Activated effector memory CD4-positive, alpha-beta T cell treated with Interleukin-2 at 50 U/mL for 16 hours (primary cell): ENCODE measurements at regions not wholly inside any gene's neighbourhood (a gene's known extent, or its start where the extent isn't known, plus 50 kb on each side); places are given as distances from the start of the nearest gene placed in this dataset.
"Not testable (repeated sequence)": the region's sequence is repeated elsewhere in the genome, so short reads cannot be mapped to it uniquely, and the experiment has no call there.

Experiments
- DNase-seq: peaks from one replicate; pipeline ENCODE4 v3.0.0-alpha.2; 2020

DNA sequence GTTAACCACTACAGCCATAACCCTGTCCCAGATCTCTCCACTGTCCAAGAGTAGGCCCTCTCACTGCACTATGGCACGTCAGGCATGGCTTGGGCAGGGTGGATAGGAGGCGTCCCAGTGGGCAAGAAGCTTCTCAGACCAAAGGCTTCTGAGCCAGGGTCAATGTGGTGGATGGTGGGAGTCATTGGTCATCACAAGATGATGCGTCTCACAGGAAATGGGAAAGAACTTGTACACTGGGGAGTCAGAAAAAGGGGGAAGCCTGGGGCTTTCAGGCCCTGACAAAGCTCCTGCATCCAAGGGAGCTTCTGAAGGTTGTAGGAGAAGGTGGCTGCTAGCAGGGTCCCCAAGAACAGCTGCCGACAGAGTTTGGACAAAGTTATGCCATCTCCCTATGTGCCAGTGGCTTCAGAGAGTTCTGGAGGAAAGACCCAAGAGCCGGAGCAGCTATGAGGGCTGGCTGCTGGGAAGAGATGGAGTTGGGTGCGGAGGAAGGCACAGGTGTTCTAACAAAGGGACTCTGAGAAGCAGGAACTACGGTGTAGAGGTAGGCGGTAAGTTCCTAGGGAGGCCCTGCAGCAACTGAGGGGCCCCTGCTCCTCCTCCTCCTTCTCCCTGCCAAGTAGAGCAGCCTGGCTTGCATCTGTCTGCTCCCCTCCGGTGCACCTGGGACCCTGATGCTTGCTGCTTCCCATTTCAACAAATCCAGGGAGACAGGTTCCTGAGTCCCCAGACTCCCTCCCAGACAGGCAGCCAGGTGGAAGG lies 81.1 kb downstream of the ARL6IP4 start:
- DNase-seq, result no peak

DNA sequence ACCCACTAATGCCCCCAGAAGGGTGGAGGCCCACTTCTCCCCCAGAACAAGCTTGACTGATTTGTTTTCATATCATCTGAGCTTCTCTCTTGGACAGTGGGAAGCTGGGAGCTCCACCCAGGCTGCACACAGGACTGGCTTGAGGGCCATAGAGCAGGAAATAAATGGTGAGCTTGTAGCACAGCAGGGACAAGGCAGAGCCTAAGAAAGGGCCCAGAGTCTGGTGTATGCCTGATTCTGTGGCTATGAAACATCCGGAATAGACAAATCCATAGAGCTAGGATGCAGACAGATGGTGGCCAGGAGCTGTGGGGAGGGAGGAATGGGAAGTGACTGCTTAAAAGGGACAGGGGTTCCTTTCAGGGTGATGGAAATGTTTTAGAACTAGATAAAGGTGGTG lies 79.0 kb downstream of the ARL6IP4 start:
- DNase-seq, result no peak

- no peak for DNase-seq
Measured at GRCh38 chr12:123058980-123059379, 78.5 kb downstream of the ARL6IP4 start.

GRCh38 chr12:123058481-123058880 lies 78.0 kb downstream of the ARL6IP4 start:
- DNase-seq, result no peak

GRCh38 chr12:123057513-123058265 lies 77.2 kb downstream of the ARL6IP4 start:
- DNase-seq, result no peak

GRCh38 chr12:123056709-123057108 lies 76.2 kb downstream of the ARL6IP4 start:
- DNase-seq, result no peak

DNA sequence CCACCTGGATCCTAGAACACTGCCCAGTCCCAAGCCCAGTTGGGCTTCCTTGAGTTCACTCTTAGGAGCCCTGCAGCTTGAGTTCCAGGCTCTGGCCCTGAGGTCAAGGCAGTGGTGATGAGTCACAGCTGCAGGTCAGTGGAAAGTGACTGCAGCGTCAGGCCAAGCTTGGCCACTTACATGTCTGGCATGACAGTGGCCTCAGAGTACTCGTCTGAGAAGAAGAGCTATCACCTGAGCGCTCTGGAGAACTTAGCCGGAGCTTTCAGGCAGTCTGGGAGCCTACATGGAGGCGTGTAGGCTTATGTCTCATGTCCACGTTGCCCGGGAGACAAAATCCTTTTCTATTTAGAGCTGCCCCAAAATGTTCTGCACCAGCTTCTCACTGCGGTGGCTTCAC lies 75.6 kb downstream of the ARL6IP4 start:
- no peak for DNase-seq

- no peak for DNase-seq
Measured at GRCh38 chr12:123055281-123055766, 74.8 kb downstream of the ARL6IP4 start.

GRCh38 chr12:123054371-123054770 lies 73.9 kb downstream of the ARL6IP4 start:
- no peak for DNase-seq

DNA sequence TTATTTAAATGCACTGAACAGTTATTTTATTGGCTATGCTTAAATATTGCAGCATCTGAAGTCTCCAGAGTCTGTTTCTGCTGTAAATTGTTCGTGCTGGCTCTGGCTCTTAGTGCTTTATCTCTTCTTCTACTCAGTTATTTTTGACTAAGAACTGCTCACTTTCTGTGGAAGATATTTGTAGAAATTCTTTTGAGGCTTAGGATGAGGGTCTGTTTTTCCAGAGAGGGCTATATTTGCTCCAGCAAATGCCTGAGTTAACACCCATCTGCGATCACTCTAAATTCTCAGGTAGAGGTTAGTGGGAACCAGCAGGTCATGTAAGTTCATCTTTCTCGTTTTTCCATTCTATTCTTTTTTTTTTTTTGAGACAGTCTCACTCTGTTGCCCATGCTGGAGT lies 71.1 kb downstream of the ARL6IP4 start:
- no peak for DNase-seq

DNA sequence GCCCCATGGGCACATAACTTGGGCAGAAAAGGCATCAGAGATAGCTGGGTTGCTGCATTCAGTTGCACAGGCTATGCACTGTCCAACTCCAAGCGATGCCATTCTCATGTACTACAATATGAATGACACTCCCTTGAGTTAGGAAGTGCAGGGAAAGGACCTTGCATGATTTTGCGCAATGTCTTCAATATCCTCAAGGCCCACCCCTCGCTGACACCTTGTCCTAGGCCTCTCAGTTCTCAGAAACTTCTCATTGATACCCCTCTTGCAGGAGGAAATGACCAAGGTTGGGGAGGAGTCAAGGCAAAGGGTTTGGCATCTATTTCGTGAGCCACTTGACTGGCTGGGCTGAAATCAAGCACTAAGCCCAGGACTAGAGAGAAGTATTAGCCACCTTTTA lies 70.4 kb downstream of the ARL6IP4 start:
- DNase-seq, result no peak

GRCh38 chr12:123050331-123050831 lies 69.9 kb downstream of the ARL6IP4 start:
- DNase-seq, result no peak

- DNase-seq, result no peak
Measured at GRCh38 chr12:123049398-123050240, 69.1 kb downstream of the ARL6IP4 start.

GRCh38 chr12:123047892-123048291 lies 67.4 kb downstream of the ARL6IP4 start:
- DNase-seq, result not testable (repeated sequence)

GRCh38 chr12:123047289-123047688 lies 66.8 kb downstream of the ARL6IP4 start:
- no peak for DNase-seq

DNA sequence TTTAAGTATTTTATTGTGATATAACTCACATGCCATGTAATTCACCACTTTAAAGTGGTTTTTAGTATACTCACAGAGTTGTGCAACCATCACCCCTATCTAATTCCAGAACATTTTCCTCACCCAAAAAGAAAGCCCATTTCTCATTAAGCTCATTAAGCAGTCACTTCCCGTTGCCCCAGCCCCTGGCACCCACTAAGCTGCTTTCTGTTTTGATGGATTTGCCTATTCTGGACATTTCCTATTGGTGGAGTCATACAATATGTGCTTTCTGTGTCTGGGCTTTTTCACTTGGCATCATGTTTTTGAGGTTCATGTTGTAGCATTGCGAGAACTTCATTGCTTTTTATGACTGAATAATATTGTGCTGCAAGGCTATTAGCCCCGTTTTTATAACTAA lies 66.0 kb downstream of the ARL6IP4 start:
- DNase-seq, result no peak

GRCh38 chr12:123045678-123046077 lies 65.2 kb downstream of the ARL6IP4 start:
- no peak for DNase-seq

- DNase-seq, result no peak
Measured at GRCh38 chr12:123044351-123044750, 63.9 kb downstream of the ARL6IP4 start.

- peak; percentile 56 for DNase-seq
Measured at GRCh38 chr12:123043536-123044001, 63.1 kb downstream of the ARL6IP4 start.

DNA sequence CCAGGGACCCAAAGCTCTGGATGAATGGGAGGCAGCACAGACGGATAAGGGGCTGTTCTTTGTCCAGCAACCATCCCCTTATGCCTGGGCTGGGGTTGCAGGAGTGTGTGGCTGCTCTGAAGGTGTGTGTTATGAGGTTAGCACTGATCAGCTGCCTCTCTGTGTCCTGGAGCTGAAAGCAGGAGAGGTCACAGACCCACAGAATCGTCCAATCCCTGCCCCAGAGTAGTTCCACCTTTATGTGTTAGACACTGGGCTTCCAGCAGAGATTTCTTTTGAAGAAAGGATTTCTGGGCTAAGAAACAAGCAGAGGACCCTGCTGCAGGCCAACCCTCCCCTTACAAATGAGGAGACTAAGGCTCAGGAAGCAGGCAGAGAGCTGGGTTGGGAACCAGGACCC lies 62.4 kb downstream of the ARL6IP4 start:
- DNase-seq, result no peak

DNA sequence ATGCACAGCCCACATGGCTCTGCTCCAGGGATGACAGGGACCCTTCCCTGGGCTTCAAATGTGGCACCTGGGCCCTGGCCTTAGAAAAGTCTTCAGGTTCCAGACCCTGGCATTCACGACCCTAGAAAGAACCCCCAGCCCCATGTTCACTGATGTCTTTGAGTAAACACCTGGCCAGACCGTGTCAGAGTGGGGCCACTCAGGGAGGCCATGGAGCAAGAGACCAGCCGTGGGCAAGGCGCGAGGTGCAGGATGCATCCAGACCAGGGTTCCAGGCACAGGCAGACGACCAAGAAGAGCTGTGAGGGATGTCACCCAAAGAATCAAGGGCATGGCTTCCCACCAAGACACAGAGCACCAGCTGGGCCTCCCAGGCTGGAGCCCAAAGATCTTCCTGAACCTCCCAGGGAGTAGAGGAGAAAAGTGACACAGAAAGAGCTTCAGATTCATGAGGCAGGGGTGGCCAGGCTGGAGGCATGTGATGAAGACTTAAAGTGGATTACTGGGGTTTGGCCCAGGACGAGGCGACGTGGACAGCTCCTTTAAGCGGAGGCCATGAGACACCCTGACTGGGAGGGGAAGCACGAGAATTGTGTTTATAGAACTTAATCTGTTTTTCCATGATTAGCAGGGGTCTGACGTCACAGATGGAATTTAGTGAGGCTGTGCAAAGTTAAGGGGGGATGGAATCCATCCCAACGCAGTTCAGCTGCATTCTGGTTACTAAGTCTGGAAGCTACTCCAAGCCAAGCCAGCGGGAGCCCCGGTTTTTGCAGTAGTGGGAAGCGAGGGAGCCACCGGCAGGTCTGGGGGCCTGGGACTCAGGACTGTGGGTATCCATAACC lies 61.6 kb downstream of the ARL6IP4 start:
- no peak for DNase-seq

DNA sequence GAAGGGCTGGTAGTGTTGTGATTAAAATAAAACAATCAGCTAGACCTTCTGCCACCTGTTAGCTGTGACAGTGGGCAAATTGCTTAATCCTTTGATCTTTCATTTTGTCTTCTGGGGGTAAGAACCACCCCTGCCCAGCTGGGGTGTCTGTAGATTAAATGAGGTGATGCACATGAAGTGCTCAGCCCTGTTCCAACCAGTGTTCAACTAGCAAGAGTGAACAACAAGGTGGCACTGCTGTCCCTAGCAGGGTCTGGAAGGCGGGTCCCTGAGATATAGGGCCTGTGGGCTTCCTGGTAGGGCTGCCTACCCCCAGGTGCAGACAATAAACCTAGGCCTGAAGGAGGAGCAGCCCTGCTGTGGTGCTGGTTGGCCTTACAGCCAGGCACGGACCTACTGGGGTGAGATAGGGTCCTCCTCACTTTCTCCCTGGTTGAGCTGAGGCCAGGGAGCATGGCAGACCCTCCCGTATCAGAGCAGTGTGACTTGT lies 60.6 kb downstream of the ARL6IP4 start:
- DNase-seq, result no peak
